ENCODE measurements at regions not wholly inside any gene's neighbourhood (a gene's known extent, or its start where the extent isn't known, plus 50 kb on each side); places are given as distances from the start of the nearest gene placed in this dataset.

- TF ChIP-seq TP53 (CRISPR knock-in tag; IDR thresholded peaks at IDR 0.05) (no peak), ZNF416 (CRISPR knock-in tag; IDR thresholded peaks at IDR 0.05) (no peak), E2F4 (CRISPR knock-in tag; IDR thresholded peaks at IDR 0.05; ENCODE audit: borderline replicate concordance, low read depth) (no peak), CREB1 (CRISPR knock-in tag; IDR thresholded peaks at IDR 0.05) (no peak), ZNF396 (CRISPR knock-in tag; IDR thresholded peaks at IDR 0.05; ENCODE audit: borderline replicate concordance) (no peak)
Observed at GRCh38 chr14:100484531-100485267, 102.5 kb downstream of the BEGAIN start (continued).

GRCh38 chr14:100486025-100486828, 101.0 kb downstream of the BEGAIN start:
- Mint-ChIP-seq H3K9me3 (no peaks in the 10 kb centered on the region), H3K27ac (no peak overlapping the region), H3K36me3 (no peaks in the 10 kb centered on the region), H3K27me3 (ENCODE audit: low read depth) (no peaks in the 10 kb centered on the region; the same call in 1 of the 2 replicates), H3K4me3 (no peak overlapping the region), H3K4me1 (no peaks in the 10 kb centered on the region; the same call in 1 of the 2 replicates)
- ChIA-PET CTCF (interaction anchor here (0.6 to 1.6 kb wide), 4 partner anchors 8 to 177 kb away, joined by 3 to 5 read pairs (median 3); no protein-coding TSS in a partner anchor), POLR2A (no interaction called here)
- peak; percentile 99 for ATAC-seq
- DNase-seq (ENCODE audit: low spot score), result peak; percentile 94
- TF ChIP-seq MXD4 (CRISPR knock-in tag; IDR thresholded peaks at IDR 0.05; ENCODE audit: borderline replicate concordance), result no peak
- peak; percentile 81; the same call in 1 of the 2 replicates for TF ChIP-seq SMAD3 (CRISPR knock-in tag; IDR thresholded peaks at IDR 0.05; ENCODE audit: borderline replicate concordance)
- no peak for TF ChIP-seq ELF4 (CRISPR knock-in tag; IDR thresholded peaks at IDR 0.05; ENCODE audit: low read depth)
- no peak for TF ChIP-seq HMGA2 (CRISPR knock-in tag; IDR thresholded peaks at IDR 0.05)
- TF ChIP-seq FOXJ3 (CRISPR knock-in tag; IDR thresholded peaks at IDR 0.05; ENCODE audit: borderline replicate concordance), result no peak
- peak; percentile 31; the same call in 1 of the 2 replicates for TF ChIP-seq PREB (CRISPR knock-in tag; IDR thresholded peaks at IDR 0.05; ENCODE audit: borderline replicate concordance)
- no peak for TF ChIP-seq ZMAT4 (CRISPR knock-in tag; IDR thresholded peaks at IDR 0.05)
- peak; percentile 93 for TF ChIP-seq FOXP4 (CRISPR knock-in tag; IDR thresholded peaks at IDR 0.05)
- no peak for TF ChIP-seq ZNF416 (CRISPR knock-in tag; IDR thresholded peaks at IDR 0.05)
- TF ChIP-seq TCF7 (CRISPR knock-in tag; IDR thresholded peaks at IDR 0.05; ENCODE audit: low read depth), result no peak
- TF ChIP-seq NFYB (CRISPR knock-in tag; conservative IDR thresholded peaks at IDR 0.05; ENCODE audit: low read depth), result no peak
- peak; percentile 87 for TF ChIP-seq ETV6 (CRISPR knock-in tag; IDR thresholded peaks at IDR 0.05)
- TF ChIP-seq SOX15 (CRISPR knock-in tag; IDR thresholded peaks at IDR 0.05), result no peak
- no peak for TF ChIP-seq GABPB1 (CRISPR knock-in tag; IDR thresholded peaks at IDR 0.05)
- TF ChIP-seq ATF1 (CRISPR knock-in tag; IDR thresholded peaks at IDR 0.05), result 0 out of 2 replicates have a peak, but pooled peaks have one; percentile 49
- no peak for TF ChIP-seq OVOL2 (CRISPR knock-in tag; IDR thresholded peaks at IDR 0.05; ENCODE audit: borderline replicate concordance)
- no peak; the same call in 1 of the 2 replicates for TF ChIP-seq ZNF219 (CRISPR knock-in tag; IDR thresholded peaks at IDR 0.05; ENCODE audit: borderline replicate concordance)
- no peak for TF ChIP-seq ZNF232 (CRISPR knock-in tag; IDR thresholded peaks at IDR 0.05)
- no peak for TF ChIP-seq CDX4 (CRISPR knock-in tag; IDR thresholded peaks at IDR 0.05; ENCODE audit: borderline replicate concordance)
- peak; percentile 55; the same call in 1 of the 2 replicates for TF ChIP-seq USF1 (CRISPR knock-in tag; IDR thresholded peaks at IDR 0.05)
- TF ChIP-seq E2F5 (CRISPR knock-in tag; IDR thresholded peaks at IDR 0.05), result peak; percentile 45; the same call in 1 of the 2 replicates
- TF ChIP-seq JAZF1 (CRISPR knock-in tag; IDR thresholded peaks at IDR 0.05), result no peak
- no peak for TF ChIP-seq NFE2L1 (CRISPR knock-in tag; IDR thresholded peaks at IDR 0.05)
- TF ChIP-seq ZNF671 (CRISPR knock-in tag; IDR thresholded peaks at IDR 0.05), result no peak
- TF ChIP-seq NR1H2 (CRISPR knock-in tag; IDR thresholded peaks at IDR 0.05), result no peak
